GM21717 (cell line): ENCODE measurements at regions not wholly inside any gene's neighbourhood (a gene's known extent, or its start where the extent isn't known, plus 50 kb on each side); places are given as distances from the start of the nearest gene placed in this dataset.

Source experiments
- ATAC-seq: cut with Tn5 transposase; IDR thresholded peaks from one replicate; pipeline ENCODE4 v1.9.1; 2021; ENCODE audit warnings: mild to moderate bottlenecking, moderate library complexity; ENCODE audit not compliant: unreplicated experiment

- no peak for ATAC-seq
Measured at GRCh38 chr11:18878211-18878610, 61.0 kb downstream of the MRGPRX1 start.

- no peak for ATAC-seq
Measured at GRCh38 chr11:18865951-18866350, 73.3 kb downstream of the MRGPRX1 start.

GRCh38 chr11:18865261-18865660, 73.7 kb upstream of the PTPN5 start:
- no peak for ATAC-seq

- ATAC-seq = peak; percentile 69
Measured at GRCh38 chr11:18853086-18853720, 61.6 kb upstream of the PTPN5 start.

GRCh38 chr11:18849406-18849805, 57.8 kb upstream of the PTPN5 start:
- no peak for ATAC-seq

- ATAC-seq = peak; percentile 63
Measured at GRCh38 chr11:18844753-18845367, 53.3 kb upstream of the PTPN5 start.
